Right lobe of liver (tissue), 4 donors: ENCODE measurements at regions not wholly inside any gene's neighbourhood (a gene's known extent, or its start where the extent isn't known, plus 50 kb on each side); places are given as distances from the start of the nearest gene placed in this dataset.
A peak's percentile ranks its signal among the peaks of the same experiment; 100 is the strongest.

Experiments used
- POLR2A ChIP-seq: fragments of 450-650 bp; IDR thresholded peaks from one replicate; pipeline ENCODE4 v1.6.1; 2017; ENCODE audit warnings: antibody characterized with exemption, mild to moderate bottlenecking
- TF ChIP-seq, protein P1 (sequence below), 4 donors: fragments of 200-600 bp in 3 of 4; fragments of 450-650 bp in 1 of 4; IDR thresholded peaks; one replicate each; pipeline versions ENCODE4 v1.5.1 to v1.8.0; 2016 to 2022; ENCODE audit warnings: antibody characterized with exemption in 4 of 4, mild to moderate bottlenecking in 2 of 4
- donor health status: DM: no; HTN: no; CAD: no.
- donor health status: DM: no; HTN: no; CAD: no.
- donor health status: DM: no; HTN: yes; CAD: no.

DNA sequence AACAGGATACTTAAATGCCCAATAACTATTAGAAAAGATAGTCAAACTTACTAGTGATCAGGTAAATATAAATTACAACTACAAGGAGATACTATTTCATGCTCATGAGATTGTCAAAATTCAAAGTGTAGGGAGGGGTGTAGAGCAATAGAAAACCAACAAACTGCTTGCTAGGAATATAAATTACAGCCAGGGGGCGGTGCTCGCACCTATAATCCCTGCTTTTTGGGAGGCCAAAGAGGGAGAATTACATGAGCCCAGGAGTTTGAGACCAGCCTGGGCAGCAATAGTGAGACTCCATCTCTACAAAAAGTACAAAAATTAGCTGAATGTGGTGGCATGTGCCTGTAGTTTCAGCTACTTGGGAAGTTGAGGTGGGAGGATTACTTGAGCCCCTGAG is 556.5 kb upstream of the NR3C2 start:
- TF ChIP-seq POLR2A, result no peak
- TF ChIP-seq, protein P1, sequence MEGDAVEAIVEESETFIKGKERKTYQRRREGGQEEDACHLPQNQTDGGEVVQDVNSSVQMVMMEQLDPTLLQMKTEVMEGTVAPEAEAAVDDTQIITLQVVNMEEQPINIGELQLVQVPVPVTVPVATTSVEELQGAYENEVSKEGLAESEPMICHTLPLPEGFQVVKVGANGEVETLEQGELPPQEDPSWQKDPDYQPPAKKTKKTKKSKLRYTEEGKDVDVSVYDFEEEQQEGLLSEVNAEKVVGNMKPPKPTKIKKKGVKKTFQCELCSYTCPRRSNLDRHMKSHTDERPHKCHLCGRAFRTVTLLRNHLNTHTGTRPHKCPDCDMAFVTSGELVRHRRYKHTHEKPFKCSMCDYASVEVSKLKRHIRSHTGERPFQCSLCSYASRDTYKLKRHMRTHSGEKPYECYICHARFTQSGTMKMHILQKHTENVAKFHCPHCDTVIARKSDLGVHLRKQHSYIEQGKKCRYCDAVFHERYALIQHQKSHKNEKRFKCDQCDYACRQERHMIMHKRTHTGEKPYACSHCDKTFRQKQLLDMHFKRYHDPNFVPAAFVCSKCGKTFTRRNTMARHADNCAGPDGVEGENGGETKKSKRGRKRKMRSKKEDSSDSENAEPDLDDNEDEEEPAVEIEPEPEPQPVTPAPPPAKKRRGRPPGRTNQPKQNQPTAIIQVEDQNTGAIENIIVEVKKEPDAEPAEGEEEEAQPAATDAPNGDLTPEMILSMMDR (IDR thresholded peaks at IDR 0.05), result peak in 3 of 4 donors; percentile 9 to 21 (median 10)
